GM12892 (cell line): ENCODE measurements at regions not wholly inside any gene's neighbourhood (a gene's known extent, or its start where the extent isn't known, plus 50 kb on each side); places are given as distances from the start of the nearest gene placed in this dataset.

Experiments
- DNase-seq: peaks from one replicate; pipeline ENCODE4 v3.0.0; 2011; ENCODE audit not compliant: insufficient read length
- FAIRE-seq: peaks from 2 replicates; lab custom pipeline; 2011; peaks lifted over from hg19 to GRCh38; lab: Jason Lieb, UNC
- POLR2A ChIP-seq: IDR thresholded peaks from 2 replicates; pipeline ENCODE4 v1.6.1; 2011; ENCODE audit warnings: low read depth, low read length, control low read depth
- POLR2AphosphoS5 ChIP-seq: IDR thresholded peaks from 2 replicates; pipeline ENCODE4 v1.6.1; 2011; ENCODE audit warnings: low read depth, low read length, control low read depth
- TAF1 ChIP-seq: IDR thresholded peaks from 2 replicates; pipeline ENCODE4 v1.6.1; 2011; ENCODE audit warnings: low read depth, mild to moderate bottlenecking, control low read depth, low read length, borderline replicate concordance

DNA sequence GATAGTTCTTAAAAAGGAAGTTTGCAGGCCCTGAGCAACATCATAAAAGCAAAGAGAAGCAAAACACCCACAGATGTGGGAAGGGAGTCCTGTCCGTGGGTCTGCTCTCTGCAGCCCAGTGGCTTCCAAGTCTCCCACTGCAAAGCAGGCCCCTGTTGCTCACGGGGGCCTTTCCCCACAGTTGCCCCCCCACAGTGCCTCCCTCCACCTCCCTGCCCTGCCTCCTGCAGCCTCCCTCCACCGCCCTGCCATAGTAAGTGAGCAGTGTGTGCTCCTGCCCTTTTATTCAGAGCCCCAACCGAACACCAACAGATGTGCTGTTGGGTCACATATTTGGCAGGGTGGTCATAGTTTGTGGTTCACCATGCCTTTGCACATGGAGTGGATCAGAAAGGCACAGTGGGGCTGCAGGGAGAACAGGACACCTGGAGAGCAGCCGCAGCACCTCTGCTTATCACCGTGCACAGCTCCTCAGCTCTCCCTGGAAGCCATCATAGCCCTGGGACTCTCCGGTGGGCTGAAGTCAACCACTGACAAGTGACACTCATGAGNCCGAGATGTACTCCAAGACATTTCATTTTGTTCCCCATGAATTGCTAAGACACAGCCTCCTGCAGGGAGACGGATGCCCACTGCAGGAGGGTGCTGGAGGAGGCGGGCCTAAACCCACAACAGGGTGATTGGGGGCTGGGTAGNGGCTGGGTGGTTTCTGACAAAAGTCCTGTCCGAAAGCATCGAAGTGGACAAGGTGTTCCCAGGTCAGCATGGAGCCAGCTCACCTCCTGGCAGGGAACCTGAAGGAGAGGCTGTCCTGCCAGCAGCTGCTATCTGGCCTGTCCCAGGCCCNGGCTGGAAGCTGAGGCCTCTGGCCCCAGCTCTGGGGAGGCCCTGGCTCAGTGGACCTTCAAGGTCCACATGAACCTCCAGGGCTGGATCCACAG lies 278.9 kb downstream of the GADD45G start:
- DNase-seq (no peak), FAIRE-seq (no peak)
- TF ChIP-seq TAF1: no peak
- no peak for TF ChIP-seq POLR2A
- no peak for TF ChIP-seq POLR2AphosphoS5

DNA sequence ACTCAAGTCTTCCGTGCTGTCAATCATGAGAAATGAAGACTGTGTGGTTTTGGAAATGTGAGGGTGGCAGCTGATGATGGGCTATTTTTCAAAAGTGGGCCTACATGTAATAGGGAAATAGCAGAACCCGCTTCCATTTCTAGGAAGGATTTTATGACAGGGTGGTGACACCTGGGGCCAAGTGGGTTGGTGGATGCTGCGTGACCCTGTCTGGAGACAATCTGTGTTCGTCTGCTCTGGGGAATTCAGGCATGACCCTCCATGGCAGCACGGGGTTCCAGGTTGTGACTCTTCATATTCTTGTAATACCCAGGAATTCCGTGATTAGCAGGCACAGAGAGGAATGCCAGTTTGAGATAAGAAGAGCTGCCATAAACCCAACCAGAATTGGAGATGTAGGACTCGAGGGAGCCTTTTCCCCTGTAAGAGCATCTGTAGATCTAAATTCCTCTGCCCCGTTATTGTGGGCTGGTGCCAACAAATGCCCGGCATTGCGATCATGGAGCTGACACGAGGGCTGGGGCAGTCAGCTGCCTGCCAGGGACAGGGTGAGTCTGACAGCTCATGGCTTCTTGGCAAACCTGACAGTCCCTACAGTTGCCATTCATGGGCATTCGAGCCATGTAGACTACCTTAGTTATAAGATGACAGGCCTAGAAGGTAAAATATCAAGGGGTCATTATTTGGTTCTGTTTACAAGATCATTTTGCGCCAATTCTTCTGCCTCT lies 279.7 kb downstream of the GADD45G start:
- no peak for DNase-seq
- FAIRE-seq: no peak
- no peak for TF ChIP-seq TAF1
- TF ChIP-seq POLR2A: no peak
- TF ChIP-seq POLR2AphosphoS5: no peak

DNA sequence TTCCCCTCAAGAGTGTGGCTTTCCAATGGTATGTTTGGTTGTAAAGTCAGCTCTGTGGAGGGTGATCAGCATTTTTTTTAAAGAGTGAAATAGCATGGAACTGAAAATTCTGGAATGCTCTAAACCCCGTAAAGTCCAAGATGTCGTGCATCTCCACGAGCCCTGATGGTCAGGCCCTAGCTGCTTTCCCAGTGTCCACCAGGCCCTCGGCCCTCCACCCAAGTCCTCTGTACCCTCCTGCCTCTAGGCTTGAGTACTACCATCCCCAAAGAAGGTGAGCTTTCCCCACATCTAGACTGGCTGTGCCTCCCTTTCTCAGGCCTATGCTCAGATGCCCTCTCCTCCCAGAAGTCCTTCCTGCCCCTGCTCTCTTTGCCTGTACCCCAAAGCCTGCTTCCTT lies 280.3 kb downstream of the GADD45G start:
- TF ChIP-seq POLR2A (no peak), POLR2AphosphoS5 (no peak), TAF1 (no peak)
- DNase-seq (no peak), FAIRE-seq (no peak)

DNA sequence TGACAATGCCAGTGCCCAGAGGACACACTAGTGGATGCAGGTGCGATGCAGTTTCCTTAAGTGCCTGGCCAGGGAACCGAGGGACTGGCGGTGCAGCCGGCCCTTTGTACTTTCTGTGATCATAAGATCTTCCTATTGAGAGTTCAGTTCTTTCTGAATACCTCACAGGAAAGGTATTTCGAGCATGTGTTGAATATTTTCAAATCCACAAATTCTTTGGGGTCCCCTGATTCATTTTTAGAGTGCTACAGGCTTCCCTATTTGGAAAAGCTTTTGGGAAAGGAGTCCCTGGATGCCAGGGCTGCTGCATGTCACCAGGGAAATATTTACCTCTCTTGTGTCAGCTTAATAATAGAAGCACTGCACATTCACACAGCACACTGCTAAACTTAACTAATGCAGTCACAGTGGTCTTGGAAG lies 281.5 kb downstream of the GADD45G start:
- FAIRE-seq: no peak
- TF ChIP-seq POLR2A (no peak), POLR2AphosphoS5 (no peak), TAF1 (no peak)
- no peak for DNase-seq

DNA sequence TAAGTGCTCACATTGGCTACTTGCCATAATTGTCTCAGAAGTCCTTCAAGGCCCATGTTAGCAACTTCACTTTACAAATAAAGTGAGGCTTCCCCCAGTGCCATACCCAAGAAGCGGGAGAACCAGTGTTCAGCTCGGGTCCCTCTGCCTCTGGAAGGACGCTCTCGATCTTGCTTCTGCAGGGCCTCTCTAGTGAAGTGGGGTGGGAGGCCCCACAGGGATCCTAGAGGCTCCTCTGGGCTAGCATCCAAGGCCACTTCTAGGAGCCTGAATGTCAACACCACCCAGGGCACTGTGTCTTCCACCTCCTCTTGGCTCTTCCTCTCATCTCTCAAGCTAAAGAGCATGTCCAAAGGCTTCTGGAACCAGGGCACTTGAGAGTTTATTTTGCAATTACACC lies 282.5 kb downstream of the GADD45G start:
- FAIRE-seq (no peak), DNase-seq (no peak)
- TF ChIP-seq POLR2A: no peak
- TF ChIP-seq POLR2AphosphoS5: no peak
- no peak for TF ChIP-seq TAF1

DNA sequence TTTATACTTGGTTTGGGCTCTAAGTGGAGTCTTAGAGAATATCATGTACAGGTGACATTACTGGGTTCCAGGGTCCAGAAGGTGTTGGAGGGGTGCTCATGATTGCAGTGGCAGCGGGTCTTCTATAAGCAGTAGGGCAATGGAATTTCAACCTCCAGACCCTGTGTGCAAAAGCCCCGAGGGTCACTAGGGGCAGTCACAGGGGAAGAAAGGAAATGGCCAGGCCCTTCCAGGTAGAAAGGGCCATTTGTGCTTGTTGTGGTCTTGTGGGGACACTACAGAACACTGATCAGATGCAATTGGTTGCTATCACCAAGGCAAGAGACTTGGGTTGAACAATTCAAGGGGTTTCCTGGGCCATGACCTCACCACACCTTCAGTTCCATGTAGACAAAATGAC lies 283.4 kb downstream of the GADD45G start:
- FAIRE-seq: no peak
- TF ChIP-seq POLR2AphosphoS5: no peak
- no peak for TF ChIP-seq TAF1
- no peak for TF ChIP-seq POLR2A

DNA sequence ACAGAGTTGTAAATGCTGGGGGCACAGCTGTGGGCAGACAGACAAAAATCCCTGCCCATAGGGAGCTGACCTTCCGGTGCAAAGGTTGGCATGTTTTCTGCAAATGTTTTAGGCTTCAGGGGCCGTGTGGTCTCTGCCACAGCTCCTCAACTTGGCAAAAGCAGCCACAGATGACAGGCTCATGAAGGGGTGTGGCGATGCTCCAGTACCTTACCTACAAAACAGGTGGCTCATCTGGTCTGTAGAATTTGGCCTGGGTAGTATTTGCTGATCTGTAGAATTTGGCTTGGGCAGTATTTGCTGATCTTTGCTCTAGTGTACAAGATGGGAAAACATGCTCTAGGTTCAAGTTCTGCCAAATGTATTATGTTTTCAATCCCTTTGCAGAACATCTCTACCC lies 283.9 kb downstream of the GADD45G start:
- no peak for TF ChIP-seq POLR2A
- FAIRE-seq (no peak), DNase-seq (no peak)

More for the DNA sequence above, 283.4 kb downstream of the GADD45G start:
- DNase-seq: no peak

DNA sequence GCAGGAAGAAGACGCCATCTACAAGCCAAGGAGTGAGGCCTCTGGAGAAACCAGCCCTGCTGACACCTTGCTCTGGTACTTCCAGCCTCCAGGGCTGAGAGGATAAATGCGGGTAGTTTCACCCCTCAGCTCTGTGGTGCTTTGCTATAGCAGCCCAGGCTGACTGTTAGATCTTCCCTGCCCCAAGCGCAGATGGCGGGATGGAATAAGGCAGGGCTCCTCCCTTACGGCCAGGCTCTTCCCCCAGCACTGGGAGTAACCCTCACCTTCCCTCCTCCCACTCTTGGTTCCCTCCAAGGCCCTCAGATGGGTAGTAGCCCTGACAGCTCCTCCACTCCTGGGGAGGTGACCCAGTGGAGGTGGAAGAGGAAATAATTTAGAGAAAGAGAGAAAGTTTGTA lies 285.1 kb downstream of the GADD45G start:
- FAIRE-seq (no peak), DNase-seq (no peak)
- TF ChIP-seq POLR2AphosphoS5 (no peak), POLR2A (no peak), TAF1 (no peak)

DNA sequence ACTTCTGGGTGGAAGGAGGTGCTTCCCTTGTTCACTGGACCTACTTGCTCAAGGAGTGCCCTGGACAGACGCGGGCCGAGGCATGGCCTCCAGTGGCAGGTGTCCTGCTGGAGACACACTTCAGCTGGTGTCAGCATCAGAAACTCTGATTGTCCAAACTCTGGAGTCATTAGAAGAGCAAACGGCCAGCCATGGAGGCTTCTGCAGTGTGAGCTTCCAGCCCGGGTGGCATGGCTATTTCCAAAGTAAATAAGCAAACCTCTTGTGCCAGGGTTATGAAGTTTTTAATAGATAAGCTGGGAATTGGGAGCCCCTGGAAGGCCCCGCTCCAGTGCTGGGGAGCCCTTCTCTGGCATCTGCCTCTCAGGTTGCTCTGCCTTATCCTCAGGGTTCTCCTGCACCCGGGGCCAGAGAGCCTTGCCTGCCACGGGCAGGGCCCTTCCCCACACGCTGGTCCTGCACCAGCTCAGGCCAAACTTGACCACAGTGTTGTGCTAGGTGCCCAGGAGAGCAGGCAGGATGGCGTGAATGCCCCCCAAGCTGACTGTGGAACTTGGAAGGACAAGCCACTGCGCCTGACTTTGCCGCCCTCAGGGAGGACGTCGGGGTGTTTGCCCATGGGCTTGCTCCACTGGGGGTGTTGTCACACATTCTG lies 285.6 kb downstream of the GADD45G start:
- TF ChIP-seq POLR2A (no peak), TAF1 (no peak), POLR2AphosphoS5 (no peak)
- FAIRE-seq: no peak

DNA sequence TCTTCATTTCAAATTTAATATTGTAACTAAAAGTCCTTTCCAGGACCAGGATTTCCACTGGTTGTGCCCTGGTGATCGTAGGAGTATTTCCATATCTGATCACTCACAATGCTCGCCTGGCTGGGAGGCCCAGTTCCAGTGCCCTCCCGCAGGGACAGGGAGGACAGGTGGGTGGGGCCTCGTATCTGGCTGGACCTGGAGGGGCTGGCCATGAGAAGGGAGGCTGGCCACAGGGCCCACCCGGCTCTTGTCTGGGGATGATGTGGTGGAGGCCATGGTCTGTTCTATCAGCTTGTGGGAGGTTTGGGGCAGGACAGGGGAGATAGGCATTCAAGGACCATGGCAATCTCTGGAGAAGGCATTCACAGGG lies 286.4 kb downstream of the GADD45G start:
- DNase-seq (no peak), FAIRE-seq (no peak)
- no peak for TF ChIP-seq POLR2AphosphoS5
- no peak for TF ChIP-seq TAF1
- no peak for TF ChIP-seq POLR2A

More for the DNA sequence above, 285.6 kb downstream of the GADD45G start:
- no peak for DNase-seq

DNA sequence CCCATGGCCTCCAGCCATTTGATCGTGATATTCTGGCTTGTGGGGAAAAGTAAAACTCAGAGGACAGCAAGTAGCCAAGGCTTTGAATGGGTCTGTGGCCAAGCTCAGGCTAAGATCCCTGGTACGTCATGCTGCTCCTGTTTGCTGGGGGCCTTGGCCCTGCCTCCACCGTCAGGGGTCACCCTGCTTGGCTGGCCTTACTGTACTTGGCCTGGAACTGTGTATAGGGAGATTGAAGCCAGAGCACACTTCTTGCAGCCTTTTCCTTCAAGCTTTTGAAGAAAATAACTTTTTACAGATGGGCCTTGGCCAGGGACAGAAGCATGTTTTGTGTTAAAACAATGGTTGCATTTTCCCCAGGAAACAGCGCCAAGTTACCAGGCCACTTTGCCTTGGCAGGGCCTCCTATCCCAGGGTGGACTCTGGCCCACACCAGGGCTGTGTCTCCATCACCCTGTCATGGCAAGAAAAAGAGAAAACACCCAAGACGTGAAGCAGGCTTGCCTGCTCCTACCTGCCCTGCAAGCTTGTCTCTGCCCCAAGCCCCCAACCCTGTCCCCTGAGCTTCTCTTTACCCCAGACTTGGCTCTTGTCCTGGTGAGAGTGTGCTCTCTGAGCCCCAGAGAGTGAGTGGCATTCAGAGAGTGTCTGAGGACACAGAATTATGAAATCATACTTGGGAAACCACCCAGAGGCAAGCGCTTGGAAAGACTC lies 286.9 kb downstream of the GADD45G start:
- FAIRE-seq (no peak), DNase-seq (no peak)
- no peak for TF ChIP-seq POLR2AphosphoS5
- no peak for TF ChIP-seq POLR2A
- TF ChIP-seq TAF1: no peak
